ENCODE measurements at regions not wholly inside any gene's neighbourhood (a gene's known extent, or its start where the extent isn't known, plus 50 kb on each side); places are given as distances from the start of the nearest gene placed in this dataset.

DNA sequence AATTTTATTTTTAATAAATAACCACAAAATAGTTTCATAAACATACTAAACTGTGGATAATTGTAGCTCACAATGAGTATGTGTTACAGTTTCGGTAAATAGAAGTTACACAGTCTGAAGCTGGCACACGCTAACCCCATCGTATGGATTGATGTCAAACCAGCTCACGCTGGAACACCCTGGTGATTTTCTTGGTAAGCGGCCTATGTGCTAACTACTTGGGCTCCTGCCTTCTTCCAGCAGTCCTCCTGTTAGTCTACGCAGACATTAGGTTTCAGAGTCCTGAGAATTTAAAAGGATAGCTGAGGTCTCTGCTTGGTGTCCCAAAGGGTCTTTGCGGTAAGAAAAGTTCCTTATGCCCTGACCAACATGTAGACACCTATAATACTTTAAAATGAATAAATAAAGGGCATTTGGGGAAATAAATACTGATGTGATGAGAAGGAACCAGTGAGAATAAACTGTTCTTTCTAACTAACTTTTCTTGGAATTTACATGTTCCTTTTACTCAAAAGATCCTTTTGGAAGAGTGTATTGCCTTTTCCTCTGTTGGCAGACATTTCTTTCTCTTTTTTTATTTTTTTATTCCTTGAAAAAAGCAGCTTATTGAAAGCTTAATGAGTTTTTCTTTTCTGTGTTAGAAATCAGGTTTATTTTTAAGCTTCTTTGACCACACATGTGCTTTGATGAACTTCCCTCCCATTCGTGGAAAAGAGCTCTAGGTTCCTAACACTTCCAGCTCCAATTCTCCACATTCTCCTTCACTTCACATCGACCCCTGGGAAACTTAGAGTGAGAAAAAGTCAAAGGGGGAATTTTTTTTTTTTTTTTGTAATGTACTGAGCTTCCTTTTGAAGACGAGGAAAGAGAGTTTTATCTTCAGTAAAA lies 322.2 kb downstream of the IRS1 start:
- TF ChIP-seq ZBTB7A (tag by site-specific recombination; IDR thresholded peaks at IDR 0.05; ENCODE audit: low read depth) = no peak
- TF ChIP-seq, protein P1, sequence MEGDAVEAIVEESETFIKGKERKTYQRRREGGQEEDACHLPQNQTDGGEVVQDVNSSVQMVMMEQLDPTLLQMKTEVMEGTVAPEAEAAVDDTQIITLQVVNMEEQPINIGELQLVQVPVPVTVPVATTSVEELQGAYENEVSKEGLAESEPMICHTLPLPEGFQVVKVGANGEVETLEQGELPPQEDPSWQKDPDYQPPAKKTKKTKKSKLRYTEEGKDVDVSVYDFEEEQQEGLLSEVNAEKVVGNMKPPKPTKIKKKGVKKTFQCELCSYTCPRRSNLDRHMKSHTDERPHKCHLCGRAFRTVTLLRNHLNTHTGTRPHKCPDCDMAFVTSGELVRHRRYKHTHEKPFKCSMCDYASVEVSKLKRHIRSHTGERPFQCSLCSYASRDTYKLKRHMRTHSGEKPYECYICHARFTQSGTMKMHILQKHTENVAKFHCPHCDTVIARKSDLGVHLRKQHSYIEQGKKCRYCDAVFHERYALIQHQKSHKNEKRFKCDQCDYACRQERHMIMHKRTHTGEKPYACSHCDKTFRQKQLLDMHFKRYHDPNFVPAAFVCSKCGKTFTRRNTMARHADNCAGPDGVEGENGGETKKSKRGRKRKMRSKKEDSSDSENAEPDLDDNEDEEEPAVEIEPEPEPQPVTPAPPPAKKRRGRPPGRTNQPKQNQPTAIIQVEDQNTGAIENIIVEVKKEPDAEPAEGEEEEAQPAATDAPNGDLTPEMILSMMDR (tag by site-specific recombination; IDR thresholded peaks at IDR 0.05) = no peak
- TF ChIP-seq, protein P2, sequence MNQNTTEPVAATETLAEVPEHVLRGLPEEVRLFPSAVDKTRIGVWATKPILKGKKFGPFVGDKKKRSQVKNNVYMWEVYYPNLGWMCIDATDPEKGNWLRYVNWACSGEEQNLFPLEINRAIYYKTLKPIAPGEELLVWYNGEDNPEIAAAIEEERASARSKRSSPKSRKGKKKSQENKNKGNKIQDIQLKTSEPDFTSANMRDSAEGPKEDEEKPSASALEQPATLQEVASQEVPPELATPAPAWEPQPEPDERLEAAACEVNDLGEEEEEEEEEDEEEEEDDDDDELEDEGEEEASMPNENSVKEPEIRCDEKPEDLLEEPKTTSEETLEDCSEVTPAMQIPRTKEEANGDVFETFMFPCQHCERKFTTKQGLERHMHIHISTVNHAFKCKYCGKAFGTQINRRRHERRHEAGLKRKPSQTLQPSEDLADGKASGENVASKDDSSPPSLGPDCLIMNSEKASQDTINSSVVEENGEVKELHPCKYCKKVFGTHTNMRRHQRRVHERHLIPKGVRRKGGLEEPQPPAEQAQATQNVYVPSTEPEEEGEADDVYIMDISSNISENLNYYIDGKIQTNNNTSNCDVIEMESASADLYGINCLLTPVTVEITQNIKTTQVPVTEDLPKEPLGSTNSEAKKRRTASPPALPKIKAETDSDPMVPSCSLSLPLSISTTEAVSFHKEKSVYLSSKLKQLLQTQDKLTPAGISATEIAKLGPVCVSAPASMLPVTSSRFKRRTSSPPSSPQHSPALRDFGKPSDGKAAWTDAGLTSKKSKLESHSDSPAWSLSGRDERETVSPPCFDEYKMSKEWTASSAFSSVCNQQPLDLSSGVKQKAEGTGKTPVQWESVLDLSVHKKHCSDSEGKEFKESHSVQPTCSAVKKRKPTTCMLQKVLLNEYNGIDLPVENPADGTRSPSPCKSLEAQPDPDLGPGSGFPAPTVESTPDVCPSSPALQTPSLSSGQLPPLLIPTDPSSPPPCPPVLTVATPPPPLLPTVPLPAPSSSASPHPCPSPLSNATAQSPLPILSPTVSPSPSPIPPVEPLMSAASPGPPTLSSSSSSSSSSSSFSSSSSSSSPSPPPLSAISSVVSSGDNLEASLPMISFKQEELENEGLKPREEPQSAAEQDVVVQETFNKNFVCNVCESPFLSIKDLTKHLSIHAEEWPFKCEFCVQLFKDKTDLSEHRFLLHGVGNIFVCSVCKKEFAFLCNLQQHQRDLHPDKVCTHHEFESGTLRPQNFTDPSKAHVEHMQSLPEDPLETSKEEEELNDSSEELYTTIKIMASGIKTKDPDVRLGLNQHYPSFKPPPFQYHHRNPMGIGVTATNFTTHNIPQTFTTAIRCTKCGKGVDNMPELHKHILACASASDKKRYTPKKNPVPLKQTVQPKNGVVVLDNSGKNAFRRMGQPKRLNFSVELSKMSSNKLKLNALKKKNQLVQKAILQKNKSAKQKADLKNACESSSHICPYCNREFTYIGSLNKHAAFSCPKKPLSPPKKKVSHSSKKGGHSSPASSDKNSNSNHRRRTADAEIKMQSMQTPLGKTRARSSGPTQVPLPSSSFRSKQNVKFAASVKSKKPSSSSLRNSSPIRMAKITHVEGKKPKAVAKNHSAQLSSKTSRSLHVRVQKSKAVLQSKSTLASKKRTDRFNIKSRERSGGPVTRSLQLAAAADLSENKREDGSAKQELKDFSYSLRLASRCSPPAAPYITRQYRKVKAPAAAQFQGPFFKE (tag by site-specific recombination; IDR thresholded peaks at IDR 0.05; ENCODE audit: borderline replicate concordance) = no peak
- no peak for TF ChIP-seq ZNF473 (tag by site-specific recombination; IDR thresholded peaks at IDR 0.05)
- no peak for TF ChIP-seq GLI4 (tag by site-specific recombination; IDR thresholded peaks at IDR 0.05)
- TF ChIP-seq, protein P3, sequence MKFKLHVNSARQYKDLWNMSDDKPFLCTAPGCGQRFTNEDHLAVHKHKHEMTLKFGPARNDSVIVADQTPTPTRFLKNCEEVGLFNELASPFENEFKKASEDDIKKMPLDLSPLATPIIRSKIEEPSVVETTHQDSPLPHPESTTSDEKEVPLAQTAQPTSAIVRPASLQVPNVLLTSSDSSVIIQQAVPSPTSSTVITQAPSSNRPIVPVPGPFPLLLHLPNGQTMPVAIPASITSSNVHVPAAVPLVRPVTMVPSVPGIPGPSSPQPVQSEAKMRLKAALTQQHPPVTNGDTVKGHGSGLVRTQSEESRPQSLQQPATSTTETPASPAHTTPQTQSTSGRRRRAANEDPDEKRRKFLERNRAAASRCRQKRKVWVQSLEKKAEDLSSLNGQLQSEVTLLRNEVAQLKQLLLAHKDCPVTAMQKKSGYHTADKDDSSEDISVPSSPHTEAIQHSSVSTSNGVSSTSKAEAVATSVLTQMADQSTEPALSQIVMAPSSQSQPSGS (tag by site-specific recombination; IDR thresholded peaks at IDR 0.05; ENCODE audit: low read depth) = no peak
- TF ChIP-seq ZNF114 (tag by site-specific recombination; IDR thresholded peaks at IDR 0.05) = no peak
